A549 (cell line): ENCODE measurements at regions not wholly inside any gene's neighbourhood (a gene's known extent, or its start where the extent isn't known, plus 50 kb on each side); places are given as distances from the start of the nearest gene placed in this dataset.

Experiments
- ATAC-seq, 2 experiments: fragments of 200-7000 bp in 1 of 2; fragments of >200 bp in 1 of 2; cut with Nextera tagmentation in 1 of 2; cut with Tn5 transposase in 1 of 2; 3 replicates each; pipeline versions ENCODE4 v1.8.0 to v1.9.1; 2018 to 2020; ENCODE audit warnings: mild to moderate bottlenecking in 1 of 2, moderate library complexity in 1 of 2
- CTCF ChIA-PET: fragments of 300-600 bp; sonication (Branson Sonifier 250); formaldehyde crosslinking; extraction: SDS; loops from one replicate; lab custom pipeline; 2021; ENCODE audit warnings: antibody characterized with exemption, inconsistent platforms; lab: Yijun Ruan, JAX
- POLR2A ChIA-PET: fragments of 350-600 bp; formaldehyde crosslinking; extraction: SDS; loops from one replicate; lab custom pipeline; 2021; ENCODE audit warnings: antibody characterized with exemption, inconsistent platforms; lab: Yijun Ruan, JAX
- DNase-seq, 2 experiments: peaks; one replicate each; pipeline versions ENCODE4 v3.0.0 to v3.0.0-alpha.2; 2011 to 2016; ENCODE audit warnings: low read depth in 1 of 2, low spot score in 1 of 2
- FAIRE-seq: peaks from 2 replicates; lab custom pipeline; 2011; peaks lifted over from hg19 to GRCh38; lab: Jason Lieb, UNC
- H3K27ac ChIP-seq, 2 experiments: fragments of >200 bp; sonication (Bioruptor Twin); formaldehyde crosslinking; 3 replicates each; pipeline ENCODE4 v1.5.1; 2016 to 2017
- H3K4me1 ChIP-seq: fragments of >200 bp; sonication (Bioruptor Twin); formaldehyde crosslinking; 3 replicates; pipeline ENCODE4 v1.6.1; 2016
- H3K4me2 ChIP-seq: fragments of >200 bp; sonication (Bioruptor Twin); formaldehyde crosslinking; 3 replicates; pipeline ENCODE4 v1.6.1; 2016
- H3K4me3 ChIP-seq: fragments of >200 bp; sonication (Bioruptor Twin); formaldehyde crosslinking; 3 replicates; pipeline ENCODE4 v1.5.1; 2016
- H3K9me3 ChIP-seq: fragments of >200 bp; sonication (Bioruptor Twin); formaldehyde crosslinking; 3 replicates; pipeline ENCODE4 v1.6.1; 2016
- CBX8 ChIP-seq: fragments of 200-600 bp; sonication (generic); IDR thresholded peaks from 2 replicates; pipeline ENCODE4 v1.6.1; 2016
- CHD4 ChIP-seq: fragments of 200-600 bp; sonication (generic); IDR thresholded peaks from 2 replicates; pipeline ENCODE4 v1.6.1; 2016; ENCODE audit warnings: antibody characterized with exemption, mild to moderate bottlenecking, borderline replicate concordance
- EHF ChIP-seq: fragments of 250-450 bp; sonication (Bioruptor Pico); IDR thresholded peaks from 2 replicates; pipeline ENCODE4 v1.5.0; 2020; ENCODE audit warnings: mild to moderate bottlenecking
- EHMT2 ChIP-seq: fragments of 200-600 bp; sonication (generic); IDR thresholded peaks from 2 replicates; pipeline ENCODE4 v1.6.1; 2016; ENCODE audit warnings: antibody characterized with exemption, low read depth, mild to moderate bottlenecking, moderate library complexity
- EP300 ChIP-seq, 2 experiments: fragments of >200 bp; sonication (Bioruptor Twin); formaldehyde crosslinking; IDR thresholded peaks; 2 replicates in 1 of 2; 3 replicates in 1 of 2; pipeline ENCODE4 v1.6.1; 2016 to 2017
- ESRRA ChIP-seq: fragments of 150-350 bp; IDR thresholded peaks from 2 replicates; pipeline ENCODE4 v1.6.1; 2014; ENCODE audit warnings: mild to moderate bottlenecking, low read length, borderline replicate concordance
- FOSL2 ChIP-seq, 2 experiments: fragments of 450-650 bp in 1 of 2; fragments of >200 bp in 1 of 2; sonication (Bioruptor Twin) in 1 of 2; formaldehyde crosslinking; IDR thresholded peaks; 2 replicates each; pipeline versions ENCODE4 v1.5.0 to v1.6.1; 2016 to 2020; ENCODE audit warnings: mild to moderate bottlenecking in 1 of 2, moderate library complexity in 1 of 2
- FOXS1 ChIP-seq: fragments of 250-450 bp; sonication (Bioruptor Pico); IDR thresholded peaks from 2 replicates; pipeline ENCODE4 v1.5.0; 2020; ENCODE audit warnings: mild to moderate bottlenecking, moderate library complexity
- GATA3 ChIP-seq: IDR thresholded peaks from 2 replicates; pipeline ENCODE4 v1.6.1; 2012; ENCODE audit warnings: borderline replicate concordance
- HOXA7 ChIP-seq: fragments of 250-450 bp; sonication (Bioruptor Pico); IDR thresholded peaks from 2 replicates; pipeline ENCODE4 v1.5.0; 2020; ENCODE audit warnings: mild to moderate bottlenecking, moderate library complexity
- HOXB13 ChIP-seq: fragments of 250-450 bp; sonication (Bioruptor Pico); IDR thresholded peaks from 2 replicates; pipeline ENCODE4 v1.5.0; 2020; ENCODE audit warnings: low read depth, mild to moderate bottlenecking, moderate library complexity
- HOXB5 ChIP-seq: fragments of 250-450 bp; sonication (Bioruptor Pico); IDR thresholded peaks from 2 replicates; pipeline ENCODE4 v1.5.0; 2020; ENCODE audit warnings: mild to moderate bottlenecking, moderate library complexity
- KDM1A ChIP-seq: fragments of 200-600 bp; sonication (generic); IDR thresholded peaks from 2 replicates; pipeline ENCODE4 v1.6.1; 2016; ENCODE audit warnings: low read depth, mild to moderate bottlenecking
- MAZ ChIP-seq: fragments of 150-350 bp; IDR thresholded peaks from 2 replicates; pipeline ENCODE4 v1.6.1; 2014; ENCODE audit warnings: antibody characterized with exemption, low read depth, low read length, borderline replicate concordance
- POLR2AphosphoS2 ChIP-seq: conservative IDR thresholded peaks from 2 replicates; pipeline ENCODE4 v1.6.1; 2012; ENCODE audit warnings: low read length, improper control_type of control experiment, inconsistent platforms
- RARB ChIP-seq: fragments of 250-450 bp; sonication (Bioruptor Pico); IDR thresholded peaks from 2 replicates; pipeline ENCODE4 v1.8.0; 2021; ENCODE audit warnings: mild to moderate bottlenecking, moderate library complexity
- RNF2 ChIP-seq: fragments of 200-600 bp; sonication (generic); IDR thresholded peaks from 2 replicates; pipeline ENCODE4 v1.6.1; 2016; ENCODE audit warnings: low read depth, mild to moderate bottlenecking, antibody characterized with exemption, moderate library complexity, borderline replicate concordance
- SREBF2 ChIP-seq: fragments of 450-650 bp; IDR thresholded peaks from 2 replicates; pipeline ENCODE4 v1.6.1; 2014; ENCODE audit warnings: mild to moderate bottlenecking, moderate library complexity
- TP53 ChIP-seq: fragments of 250-450 bp; sonication (Bioruptor Pico); IDR thresholded peaks from 2 replicates; pipeline ENCODE4 v1.5.0; 2021; ENCODE audit warnings: mild to moderate bottlenecking, moderate library complexity
- ZSCAN20 ChIP-seq: fragments of 250-450 bp; sonication (Bioruptor Pico); IDR thresholded peaks from 2 replicates; pipeline ENCODE4 v1.8.0; 2022; ENCODE audit warnings: mild to moderate bottlenecking, moderate library complexity
- WGBS: methylation state at CpG from one replicate; pipeline ENCODE4 v1.1.6; 2017; ENCODE audit errors: missing lambda C conversion rate; 5-methylcytosine and 5-hydroxymethylcytosine counted together
- TF ChIP-seq, protein P1 (sequence below): fragments of 250-450 bp; sonication (Bioruptor Pico); IDR thresholded peaks from 2 replicates; pipeline ENCODE4 v1.5.0; 2021; ENCODE audit warnings: mild to moderate bottlenecking, moderate library complexity, borderline replicate concordance
- TF ChIP-seq, protein P2 (sequence below): IDR thresholded peaks from 2 replicates; pipeline ENCODE4 v1.6.1; 2012
- TF ChIP-seq, protein P3 (sequence below): fragments of 150-350 bp; IDR thresholded peaks from 2 replicates; pipeline ENCODE4 v1.6.1; 2014; ENCODE audit warnings: low read depth, mild to moderate bottlenecking, low read length

DNA sequence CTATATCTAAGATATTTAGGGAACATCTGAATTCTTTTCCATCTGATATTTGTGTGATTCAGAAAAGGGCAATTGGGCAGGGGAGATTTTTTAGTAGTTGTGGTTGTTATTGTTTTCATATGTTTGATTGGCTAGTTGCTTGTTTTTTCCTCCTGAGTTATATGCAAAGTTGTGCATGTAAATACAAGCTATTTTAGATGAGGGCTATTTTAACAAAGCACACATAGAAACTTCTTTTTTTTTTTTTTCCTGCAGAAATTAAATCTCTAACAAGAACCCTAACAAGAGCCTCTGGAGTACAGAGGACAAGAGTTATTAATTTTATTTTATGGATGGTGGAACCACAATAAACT is 559.1 kb downstream of the CETN3 start:
- H3K27ac ChIP-seq, result no peak overlapping the region
- H3K4me2 ChIP-seq, result no peak overlapping the region
- H3K9me3 ChIP-seq, result no peaks in the 10 kb centered on the region
- no peaks in the 10 kb centered on the region for H3K4me1 ChIP-seq
- CTCF ChIA-PET, result no interaction called here
- POLR2A ChIA-PET, result no interaction called here
- no peak overlapping the region for H3K4me3 ChIP-seq
- FAIRE-seq, result no peak
- no peak for DNase-seq
- ATAC-seq, result no peak
- TF ChIP-seq EHF, result no peak
- TF ChIP-seq ZSCAN20 (CRISPR knock-in tag), result no peak
- TF ChIP-seq TP53 (CRISPR knock-in tag), result no peak
- TF ChIP-seq EHMT2, result no peak
- no peak for TF ChIP-seq SREBF2
- TF ChIP-seq RARB (CRISPR knock-in tag), result no peak
- no peak for TF ChIP-seq RNF2
- TF ChIP-seq CHD4, result no peak
- no peak for TF ChIP-seq FOSL2 (IDR thresholded peaks at IDR 0.05)
- no peak for TF ChIP-seq FOSL2 (CRISPR knock-in tag; IDR thresholded peaks at IDR 0.05)

DNA sequence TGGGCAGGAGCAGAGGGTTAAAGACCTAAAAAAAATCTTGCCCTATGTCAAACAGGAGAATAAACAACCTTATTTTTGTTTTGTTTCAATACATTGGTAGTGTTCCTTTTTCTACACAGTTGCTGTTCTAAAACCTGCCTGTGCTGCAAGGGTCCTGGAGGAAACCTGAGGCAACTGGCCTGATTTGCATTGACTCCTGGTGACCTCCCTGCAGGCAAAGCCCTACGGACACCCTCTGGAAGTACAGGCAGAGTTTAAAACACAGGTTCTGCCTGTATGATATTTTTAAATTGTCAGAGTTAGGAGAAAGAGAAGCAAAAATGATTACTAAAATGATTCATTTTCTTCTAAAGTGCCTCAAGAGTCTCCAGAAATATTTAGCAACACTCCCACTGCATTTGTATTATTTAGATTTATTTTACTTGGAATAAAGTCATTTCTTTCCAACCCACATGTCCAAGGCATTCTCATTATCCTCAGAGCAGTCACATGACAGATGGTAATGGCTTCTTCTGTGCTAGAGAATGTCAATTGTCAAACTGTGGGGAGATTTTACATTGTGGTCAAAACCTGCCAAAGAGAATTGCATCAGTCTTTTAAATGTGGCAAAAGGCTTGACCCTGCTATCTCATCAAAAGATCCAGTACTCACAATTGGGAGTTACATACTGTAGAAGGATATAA is 559.6 kb downstream of the CETN3 start:
- ATAC-seq (no peak), DNase-seq (no peak), FAIRE-seq (no peak)
- no peak overlapping the region for H3K4me3 ChIP-seq
- WGBS, result 5% methylated on average over 1 of the region's 1 CpG
- TF ChIP-seq HOXB13 (CRISPR knock-in tag), result no peak
- no peak for TF ChIP-seq GATA3
- TF ChIP-seq HOXB5 (CRISPR knock-in tag), result no peak
- H3K9me3 ChIP-seq, result no peaks in the 10 kb centered on the region
- no peak overlapping the region for H3K4me2 ChIP-seq
- no peak overlapping the region for H3K27ac ChIP-seq
- ChIA-PET CTCF (no interaction called here), POLR2A (no interaction called here)
- no peaks in the 10 kb centered on the region for H3K4me1 ChIP-seq

DNA sequence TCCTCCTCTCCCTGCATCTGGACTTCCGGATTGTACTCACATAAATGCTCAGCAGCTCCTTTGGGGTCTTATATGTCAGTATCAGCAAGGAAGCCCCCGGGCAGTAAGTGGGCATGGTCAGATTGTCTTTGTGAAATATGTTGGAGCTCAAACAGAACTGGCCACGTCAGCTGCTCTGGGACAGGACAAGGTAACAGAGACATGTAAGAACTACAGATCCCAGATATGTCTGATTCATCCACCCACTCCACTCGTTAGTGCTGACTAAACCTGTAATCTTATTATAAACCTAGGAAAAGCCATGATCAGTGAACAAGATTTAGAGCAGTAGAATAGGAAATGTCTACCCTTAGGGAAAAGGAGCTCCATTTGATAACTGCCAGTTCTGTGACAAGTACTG is 561.8 kb downstream of the CETN3 start:
- CTCF ChIA-PET, result no interaction called here
- Histone ChIP-seq H3K4me3 (no peak overlapping the region), H3K27ac (no peak overlapping the region), H3K4me1 (no peaks in the 10 kb centered on the region), H3K9me3 (no peaks in the 10 kb centered on the region), H3K4me2 (no peak overlapping the region)
- ATAC-seq, result no peak
- WGBS, result 0% methylated on average over 4 of the region's 4 CpGs
- no peak for FAIRE-seq
- no peak for DNase-seq
- TF ChIP-seq, protein P1, sequence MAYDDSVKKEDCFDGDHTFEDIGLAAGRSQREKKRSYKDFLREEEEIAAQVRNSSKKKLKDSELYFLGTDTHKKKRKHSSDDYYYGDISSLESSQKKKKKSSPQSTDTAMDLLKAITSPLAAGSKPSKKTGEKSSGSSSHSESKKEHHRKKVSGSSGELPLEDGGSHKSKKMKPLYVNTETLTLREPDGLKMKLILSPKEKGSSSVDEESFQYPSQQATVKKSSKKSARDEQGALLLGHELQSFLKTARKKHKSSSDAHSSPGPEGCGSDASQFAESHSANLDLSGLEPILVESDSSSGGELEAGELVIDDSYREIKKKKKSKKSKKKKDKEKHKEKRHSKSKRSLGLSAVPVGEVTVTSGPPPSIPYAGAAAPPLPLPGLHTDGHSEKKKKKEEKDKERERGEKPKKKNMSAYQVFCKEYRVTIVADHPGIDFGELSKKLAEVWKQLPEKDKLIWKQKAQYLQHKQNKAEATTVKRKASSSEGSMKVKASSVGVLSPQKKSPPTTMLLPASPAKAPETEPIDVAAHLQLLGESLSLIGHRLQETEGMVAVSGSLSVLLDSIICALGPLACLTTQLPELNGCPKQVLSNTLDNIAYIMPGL (CRISPR knock-in tag), result no peak
- TF ChIP-seq EP300 (IDR thresholded peaks at IDR 0.05), result no peak
- TF ChIP-seq, protein P2, sequence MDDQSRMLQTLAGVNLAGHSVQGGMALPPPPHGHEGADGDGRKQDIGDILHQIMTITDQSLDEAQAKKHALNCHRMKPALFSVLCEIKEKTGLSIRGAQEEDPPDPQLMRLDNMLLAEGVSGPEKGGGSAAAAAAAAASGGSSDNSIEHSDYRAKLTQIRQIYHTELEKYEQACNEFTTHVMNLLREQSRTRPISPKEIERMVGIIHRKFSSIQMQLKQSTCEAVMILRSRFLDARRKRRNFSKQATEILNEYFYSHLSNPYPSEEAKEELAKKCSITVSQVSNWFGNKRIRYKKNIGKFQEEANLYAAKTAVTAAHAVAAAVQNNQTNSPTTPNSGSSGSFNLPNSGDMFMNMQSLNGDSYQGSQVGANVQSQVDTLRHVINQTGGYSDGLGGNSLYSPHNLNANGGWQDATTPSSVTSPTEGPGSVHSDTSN, result no peak
- TF ChIP-seq ESRRA, result no peak
- POLR2A ChIA-PET, result no interaction called here

DNA sequence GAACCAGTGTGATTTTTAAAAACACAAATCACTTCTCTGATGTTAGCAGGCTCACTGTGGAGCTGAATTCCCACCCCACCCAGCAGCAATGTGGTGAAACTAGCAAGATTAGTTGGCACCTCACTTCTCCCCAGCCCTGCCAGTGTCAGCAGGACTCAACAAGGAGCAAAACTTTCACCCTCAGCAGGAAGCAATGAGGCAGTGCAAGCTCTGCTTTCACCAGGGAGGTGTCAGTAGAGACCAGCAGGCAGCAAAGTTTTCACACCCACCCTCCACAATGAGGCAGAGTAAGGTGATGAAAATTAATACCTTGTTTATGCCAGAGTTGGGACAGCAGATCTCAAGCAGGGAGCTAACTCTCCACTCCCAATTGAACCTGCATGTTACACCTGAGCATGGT is 565.0 kb downstream of the CETN3 start:
- no peaks in the 10 kb centered on the region for H3K4me1 ChIP-seq
- no peak for ATAC-seq
- CTCF ChIA-PET, result no interaction called here

More for the DNA sequence above, 565.0 kb downstream of the CETN3 start:
- FAIRE-seq (no peak), DNase-seq (no peak)
- H3K4me2 ChIP-seq, result no peak overlapping the region
- H3K9me3 ChIP-seq, result no peaks in the 10 kb centered on the region
- no peak overlapping the region for H3K4me3 ChIP-seq
- TF ChIP-seq RNF2 (no peak), FOSL2 (IDR thresholded peaks at IDR 0.05) (no peak), FOSL2 (CRISPR knock-in tag; IDR thresholded peaks at IDR 0.05) (no peak), POLR2AphosphoS2 (no peak), KDM1A (no peak), CBX8 (no peak), FOXS1 (no peak), MAZ (no peak), HOXA7 (CRISPR knock-in tag) (no peak), TP53 (CRISPR knock-in tag) (no peak), EP300 (IDR thresholded peaks at IDR 0.05) (no peak), ESRRA (no peak)
- TF ChIP-seq, protein P3, sequence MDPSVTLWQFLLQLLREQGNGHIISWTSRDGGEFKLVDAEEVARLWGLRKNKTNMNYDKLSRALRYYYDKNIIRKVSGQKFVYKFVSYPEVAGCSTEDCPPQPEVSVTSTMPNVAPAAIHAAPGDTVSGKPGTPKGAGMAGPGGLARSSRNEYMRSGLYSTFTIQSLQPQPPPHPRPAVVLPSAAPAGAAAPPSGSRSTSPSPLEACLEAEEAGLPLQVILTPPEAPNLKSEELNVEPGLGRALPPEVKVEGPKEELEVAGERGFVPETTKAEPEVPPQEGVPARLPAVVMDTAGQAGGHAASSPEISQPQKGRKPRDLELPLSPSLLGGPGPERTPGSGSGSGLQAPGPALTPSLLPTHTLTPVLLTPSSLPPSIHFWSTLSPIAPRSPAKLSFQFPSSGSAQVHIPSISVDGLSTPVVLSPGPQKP, result no peak
- TF ChIP-seq, protein P1 (CRISPR knock-in tag), result no peak
- H3K27ac ChIP-seq, result no peak overlapping the region
- POLR2A ChIA-PET, result no interaction called here
